ENCODE measurements at regions not wholly inside any gene's neighbourhood (a gene's known extent, or its start where the extent isn't known, plus 50 kb on each side); places are given as distances from the start of the nearest gene placed in this dataset.

GRCh38 chr11:119904531-119905035, 175.6 kb upstream of the NECTIN1 start:
- 93% methylated on average over 4 of the region's 4 CpGs for whole genome bisulfite sequencing
- no peak overlapping the region for H3K4me3 ChIP-seq (ENCODE audit: low read depth, low read length)
- no peaks in the 10 kb centered on the region for H3K4me1 ChIP-seq (ENCODE audit: insufficient read depth)
- H3K27ac ChIP-seq (ENCODE audit: low read depth): no peak overlapping the region
- DNase-seq (ENCODE audit: extremely low spot score): no peak
- no peaks in the 10 kb centered on the region for H3K36me3 ChIP-seq (ENCODE audit: insufficient read depth)

- H3K27ac ChIP-seq (ENCODE audit: low read depth): no peak overlapping the region
- no peak overlapping the region for H3K4me3 ChIP-seq (ENCODE audit: low read depth, low read length)
- no peak for DNase-seq (ENCODE audit: extremely low spot score)
- H3K36me3 ChIP-seq (ENCODE audit: insufficient read depth): no peaks in the 10 kb centered on the region
- 89% methylated on average over 8 of the region's 8 CpGs for WGBS
- no peaks in the 10 kb centered on the region for H3K4me1 ChIP-seq (ENCODE audit: insufficient read depth)
Observed at GRCh38 chr11:119903821-119904220, 174.8 kb upstream of the NECTIN1 start.

GRCh38 chr11:119903389-119903788, 174.4 kb upstream of the NECTIN1 start:
- Histone ChIP-seq H3K4me1 (ENCODE audit: insufficient read depth) (no peaks in the 10 kb centered on the region), H3K36me3 (ENCODE audit: insufficient read depth) (no peaks in the 10 kb centered on the region), H3K4me3 (ENCODE audit: low read depth, low read length) (no peak overlapping the region), H3K27ac (ENCODE audit: low read depth) (no peak overlapping the region)
- WGBS: 75% methylated on average over 5 of the region's 5 CpGs
- no peak for DNase-seq (ENCODE audit: extremely low spot score)

GRCh38 chr11:119902656-119903231, 173.7 kb upstream of the NECTIN1 start:
- Histone ChIP-seq H3K4me3 (ENCODE audit: low read depth, low read length) (no peak overlapping the region), H3K27ac (ENCODE audit: low read depth) (no peak overlapping the region), H3K36me3 (ENCODE audit: insufficient read depth) (no peaks in the 10 kb centered on the region), H3K4me1 (ENCODE audit: insufficient read depth) (no peaks in the 10 kb centered on the region)
- 81% methylated on average over 9 of the region's 9 CpGs for WGBS
- DNase-seq (ENCODE audit: extremely low spot score): no peak

GRCh38 chr11:119901657-119902577, 172.9 kb upstream of the NECTIN1 start:
- WGBS: 92% methylated on average over 5 of the region's 5 CpGs
- Histone ChIP-seq H3K27ac (ENCODE audit: low read depth) (no peak overlapping the region), H3K36me3 (ENCODE audit: insufficient read depth) (no peaks in the 10 kb centered on the region), H3K4me1 (ENCODE audit: insufficient read depth) (no peaks in the 10 kb centered on the region), H3K4me3 (ENCODE audit: low read depth, low read length) (no peak overlapping the region)
- DNase-seq (ENCODE audit: extremely low spot score): no peak

GRCh38 chr11:119899997-119900396, 171.0 kb upstream of the NECTIN1 start:
- H3K36me3 ChIP-seq (ENCODE audit: insufficient read depth): no peaks in the 10 kb centered on the region
- 90% methylated on average over 3 of the region's 3 CpGs for WGBS
- no peak overlapping the region for H3K27ac ChIP-seq (ENCODE audit: low read depth)
- H3K4me3 ChIP-seq (ENCODE audit: low read depth, low read length): no peak overlapping the region
- no peaks in the 10 kb centered on the region for H3K4me1 ChIP-seq (ENCODE audit: insufficient read depth)
- DNase-seq (ENCODE audit: extremely low spot score): no peak

- Histone ChIP-seq H3K36me3 (ENCODE audit: insufficient read depth) (no peaks in the 10 kb centered on the region), H3K4me3 (ENCODE audit: low read depth, low read length) (no peak overlapping the region), H3K4me1 (ENCODE audit: insufficient read depth) (no peaks in the 10 kb centered on the region), H3K27ac (ENCODE audit: low read depth) (no peak overlapping the region)
- 74% methylated on average over 6 of the region's 6 CpGs for WGBS
- DNase-seq (ENCODE audit: extremely low spot score): no peak
Observed at GRCh38 chr11:119897576-119897975, 168.6 kb upstream of the NECTIN1 start.

- Histone ChIP-seq H3K4me3 (ENCODE audit: low read depth, low read length) (no peak overlapping the region), H3K4me1 (ENCODE audit: insufficient read depth) (no peaks in the 10 kb centered on the region), H3K36me3 (ENCODE audit: insufficient read depth) (no peaks in the 10 kb centered on the region), H3K27ac (ENCODE audit: low read depth) (no peak overlapping the region)
- 90% methylated on average over 2 of the region's 2 CpGs for WGBS
- no peak for DNase-seq (ENCODE audit: extremely low spot score)
Observed at GRCh38 chr11:119897046-119897440, 168.0 kb upstream of the NECTIN1 start.

- DNase-seq (ENCODE audit: extremely low spot score): no peak
- WGBS: 90% methylated on average over 8 of the region's 8 CpGs
- no peak overlapping the region for H3K27ac ChIP-seq (ENCODE audit: low read depth)
Observed at GRCh38 chr11:119896387-119897045, 167.5 kb upstream of the NECTIN1 start.

GRCh38 chr11:119895981-119896380, 167.0 kb upstream of the NECTIN1 start:
- WGBS: 68% methylated on average over 1 of the region's 1 CpG
- Histone ChIP-seq H3K4me1 (ENCODE audit: insufficient read depth) (no peaks in the 10 kb centered on the region), H3K4me3 (ENCODE audit: low read depth, low read length) (no peak overlapping the region), H3K27ac (ENCODE audit: low read depth) (no peak overlapping the region), H3K36me3 (ENCODE audit: insufficient read depth) (no peaks in the 10 kb centered on the region)
- DNase-seq (ENCODE audit: extremely low spot score): no peak

More at GRCh38 chr11:119896387-119897045, 167.5 kb upstream of the NECTIN1 start:
- H3K36me3 ChIP-seq (ENCODE audit: insufficient read depth): no peaks in the 10 kb centered on the region
- H3K4me3 ChIP-seq (ENCODE audit: low read depth, low read length): no peak overlapping the region
- H3K4me1 ChIP-seq (ENCODE audit: insufficient read depth): no peaks in the 10 kb centered on the region

- 94% methylated on average over 4 of the region's 4 CpGs for WGBS
- DNase-seq (ENCODE audit: extremely low spot score): no peak
- Histone ChIP-seq H3K27ac (ENCODE audit: low read depth) (no peak overlapping the region), H3K4me3 (ENCODE audit: low read depth, low read length) (no peak overlapping the region), H3K4me1 (ENCODE audit: insufficient read depth) (no peaks in the 10 kb centered on the region), H3K36me3 (ENCODE audit: insufficient read depth) (no peaks in the 10 kb centered on the region)
Observed at GRCh38 chr11:119894916-119895315, 165.9 kb upstream of the NECTIN1 start.

GRCh38 chr11:119892311-119892808, 163.4 kb upstream of the NECTIN1 start:
- H3K4me1 ChIP-seq (ENCODE audit: insufficient read depth): no peaks in the 10 kb centered on the region
- no peak overlapping the region for H3K27ac ChIP-seq (ENCODE audit: low read depth)
- DNase-seq (ENCODE audit: extremely low spot score): peak; percentile 23
- H3K4me3 ChIP-seq (ENCODE audit: low read depth, low read length): no peak overlapping the region
- no peaks in the 10 kb centered on the region for H3K36me3 ChIP-seq (ENCODE audit: insufficient read depth)
- 70% methylated on average over 16 of the region's 16 CpGs for WGBS

- no peak overlapping the region for H3K27ac ChIP-seq (ENCODE audit: low read depth)
Observed at GRCh38 chr11:119891055-119891768, 162.2 kb upstream of the NECTIN1 start.

More at GRCh38 chr11:119891055-119891768, 162.2 kb upstream of the NECTIN1 start:
- H3K36me3 ChIP-seq (ENCODE audit: insufficient read depth): no peaks in the 10 kb centered on the region
- H3K4me1 ChIP-seq (ENCODE audit: insufficient read depth): no peaks in the 10 kb centered on the region
- H3K4me3 ChIP-seq (ENCODE audit: low read depth, low read length): no peak overlapping the region
- DNase-seq (ENCODE audit: extremely low spot score): no peak
- WGBS: 39% methylated on average over 16 of the region's 16 CpGs
